ENCODE measurements at regions not wholly inside any gene's neighbourhood (a gene's known extent, or its start where the extent isn't known, plus 50 kb on each side); places are given as distances from the start of the nearest gene placed in this dataset.
"Not testable (repeated sequence)": the region's sequence is repeated elsewhere in the genome, so short reads cannot be mapped to it uniquely, and the experiment has no call there.

GRCh38 chr5:128799945-128800344, 165.3 kb upstream of the SLC27A6 start:
- DNase-seq = no peak

- DNase-seq = no peak
Observed at GRCh38 chr5:128800377-128800776, 164.9 kb upstream of the SLC27A6 start.

- DNase-seq = no peak
Observed at GRCh38 chr5:128813317-128814070, 151.8 kb upstream of the SLC27A6 start.

GRCh38 chr5:128815201-128815600, 150.1 kb upstream of the SLC27A6 start:
- DNase-seq = no peak

- DNase-seq = no peak
Observed at GRCh38 chr5:128825826-128826225, 139.5 kb upstream of the SLC27A6 start.

- DNase-seq = no peak
Observed at GRCh38 chr5:128826275-128826674, 139.0 kb upstream of the SLC27A6 start.

GRCh38 chr5:128836571-128836970, 128.7 kb upstream of the SLC27A6 start:
- no peak for DNase-seq

GRCh38 chr5:128838623-128839022, 126.7 kb upstream of the SLC27A6 start:
- DNase-seq = no peak

- DNase-seq = no peak
Observed at GRCh38 chr5:128842241-128842640, 123.0 kb upstream of the SLC27A6 start.

GRCh38 chr5:128844354-128844923, 120.8 kb upstream of the SLC27A6 start:
- DNase-seq = peak; percentile 32

GRCh38 chr5:128850049-128850448, 115.2 kb upstream of the SLC27A6 start:
- no peak for DNase-seq

GRCh38 chr5:128854931-128855330, 110.4 kb upstream of the SLC27A6 start:
- no peak for DNase-seq

- no peak for DNase-seq
Observed at GRCh38 chr5:128857076-128857677, 108.1 kb upstream of the SLC27A6 start.

GRCh38 chr5:128858995-128859394, 106.3 kb upstream of the SLC27A6 start:
- DNase-seq = no peak

- DNase-seq = not testable (repeated sequence)
Observed at GRCh38 chr5:128861155-128861554, 104.1 kb upstream of the SLC27A6 start.

- no peak for DNase-seq
Observed at GRCh38 chr5:128869970-128870369, 95.3 kb upstream of the SLC27A6 start.

- DNase-seq = no peak
Observed at GRCh38 chr5:128870373-128870772, 94.9 kb upstream of the SLC27A6 start.

- no peak for DNase-seq
Observed at GRCh38 chr5:128870923-128871322, 94.4 kb upstream of the SLC27A6 start.

- no peak for DNase-seq
Observed at GRCh38 chr5:128876569-128877382, 88.5 kb upstream of the SLC27A6 start.

- no peak for DNase-seq
Observed at GRCh38 chr5:128877476-128877875, 87.8 kb upstream of the SLC27A6 start.

- DNase-seq = peak; percentile 39
Observed at GRCh38 chr5:128881502-128882018, 83.7 kb upstream of the SLC27A6 start.

- no peak for DNase-seq
Observed at GRCh38 chr5:128885649-128886255, 79.5 kb upstream of the SLC27A6 start.

Data from skin of body (tissue), 1 donor.